Astrocyte of the spinal cord (primary cell): ENCODE measurements at regions not wholly inside any gene's neighbourhood (a gene's known extent, or its start where the extent isn't known, plus 50 kb on each side); places are given as distances from the start of the nearest gene placed in this dataset.
A peak's percentile ranks its signal among the peaks of the same experiment; 100 is the strongest.

Experiments used
- DNase-seq: peaks from one replicate; pipeline ENCODE4 v3.0.0; 2011; ENCODE audit warnings: low read depth, low spot score
- H3K4me3 ChIP-seq: 2 replicates; pipeline ENCODE4 v1.5.1; 2011; ENCODE audit warnings: low read depth, mild to moderate bottlenecking, low read length, moderate library complexity
- in situ Hi-C: cut with HindIII; loops from 2 replicates; pipeline ENCODE4 v1.10.0; 2017; ENCODE audit warnings: low sequenced_read_pairs
- TF ChIP-seq, protein P1 (sequence below): IDR thresholded peaks from 2 replicates; pipeline ENCODE4 v1.5.1; 2012; ENCODE audit warnings: low read depth, mild to moderate bottlenecking, low read length, inconsistent platforms

- H3K4me3 ChIP-seq: no peak overlapping the region
- DNase-seq: no peak
- in situ Hi-C loops: no loop called here
- TF ChIP-seq, protein P1, sequence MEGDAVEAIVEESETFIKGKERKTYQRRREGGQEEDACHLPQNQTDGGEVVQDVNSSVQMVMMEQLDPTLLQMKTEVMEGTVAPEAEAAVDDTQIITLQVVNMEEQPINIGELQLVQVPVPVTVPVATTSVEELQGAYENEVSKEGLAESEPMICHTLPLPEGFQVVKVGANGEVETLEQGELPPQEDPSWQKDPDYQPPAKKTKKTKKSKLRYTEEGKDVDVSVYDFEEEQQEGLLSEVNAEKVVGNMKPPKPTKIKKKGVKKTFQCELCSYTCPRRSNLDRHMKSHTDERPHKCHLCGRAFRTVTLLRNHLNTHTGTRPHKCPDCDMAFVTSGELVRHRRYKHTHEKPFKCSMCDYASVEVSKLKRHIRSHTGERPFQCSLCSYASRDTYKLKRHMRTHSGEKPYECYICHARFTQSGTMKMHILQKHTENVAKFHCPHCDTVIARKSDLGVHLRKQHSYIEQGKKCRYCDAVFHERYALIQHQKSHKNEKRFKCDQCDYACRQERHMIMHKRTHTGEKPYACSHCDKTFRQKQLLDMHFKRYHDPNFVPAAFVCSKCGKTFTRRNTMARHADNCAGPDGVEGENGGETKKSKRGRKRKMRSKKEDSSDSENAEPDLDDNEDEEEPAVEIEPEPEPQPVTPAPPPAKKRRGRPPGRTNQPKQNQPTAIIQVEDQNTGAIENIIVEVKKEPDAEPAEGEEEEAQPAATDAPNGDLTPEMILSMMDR: no peak
Measured at GRCh38 chr1:99535470-99536164, 110.3 kb upstream of the PALMD start.

GRCh38 chr1:99537886-99538617, 107.9 kb upstream of the PALMD start:
- no peak for DNase-seq
- in situ Hi-C loops: no loop called here
- no peak overlapping the region for H3K4me3 ChIP-seq
- TF ChIP-seq, protein P1: no peak

DNA sequence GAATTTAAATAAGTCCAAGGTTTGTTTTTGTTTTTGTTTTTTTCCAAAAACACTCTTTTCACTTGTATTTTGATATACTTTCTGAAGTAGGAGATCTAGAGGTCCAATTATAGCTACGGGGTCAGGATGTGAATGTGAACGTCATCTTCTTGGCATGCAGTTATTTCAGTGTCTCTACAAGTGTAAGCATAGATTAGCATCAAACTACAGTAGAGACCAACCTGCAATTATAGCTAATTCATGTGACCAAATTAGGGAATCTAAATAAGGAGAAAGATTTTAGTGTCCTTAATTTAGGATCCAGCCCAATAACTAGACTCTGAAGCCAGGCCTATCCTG, 107.3 kb upstream of the PALMD start:
- TF ChIP-seq, protein P1: no peak
- in situ Hi-C loops: no loop called here
- no peak overlapping the region for H3K4me3 ChIP-seq
- no peak for DNase-seq

- TF ChIP-seq, protein P1: no peak
- no peak overlapping the region for H3K4me3 ChIP-seq
- in situ Hi-C loops: no loop called here
- no peak for DNase-seq
Measured at GRCh38 chr1:99539131-99539530, 106.8 kb upstream of the PALMD start.

- no peak overlapping the region for H3K4me3 ChIP-seq
- in situ Hi-C loops: no loop called here
- TF ChIP-seq, protein P1: no peak
- DNase-seq: no peak
Measured at GRCh38 chr1:99540744-99541143, 105.2 kb upstream of the PALMD start.

DNA sequence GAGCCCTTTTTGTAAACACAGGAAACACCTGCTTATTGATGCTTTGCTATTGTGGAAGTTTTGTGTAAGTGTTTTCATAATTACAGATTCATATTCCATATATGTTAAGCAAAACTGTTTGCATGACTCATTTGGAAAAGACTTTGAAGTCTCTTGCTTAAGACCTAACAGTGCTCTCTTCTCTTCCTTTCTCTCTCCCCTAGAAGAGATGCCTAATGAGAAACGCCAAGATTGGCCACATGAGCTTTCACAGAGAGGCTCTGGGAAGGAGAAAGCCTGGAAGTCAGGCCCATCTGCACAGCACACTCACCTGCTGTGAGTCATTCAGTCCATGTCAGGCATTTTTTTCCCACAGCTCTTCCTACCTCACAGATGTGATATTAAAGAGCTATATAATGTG, 101.6 kb upstream of the PALMD start:
- DNase-seq: peak; percentile 61
- TF ChIP-seq, protein P1: no peak
- in situ Hi-C loops: no loop called here
- H3K4me3 ChIP-seq: no peak overlapping the region
